Mammary epithelial cell (primary cell): ENCODE measurements at regions not wholly inside any gene's neighbourhood (a gene's known extent, or its start where the extent isn't known, plus 50 kb on each side); places are given as distances from the start of the nearest gene placed in this dataset.

Experiments
- CTCF ChIP-seq, 2 donors: IDR thresholded peaks in 1 of 2; conservative IDR thresholded peaks in 1 of 2; 2 replicates each; pipeline ENCODE4 v1.5.1; 2011 to 2012; ENCODE audit warnings: inconsistent platforms in 2 of 2, low read length in 2 of 2, mild to moderate bottlenecking in 2 of 2, control low read depth in 1 of 2, low read depth in 1 of 2; ENCODE audit not compliant: insufficient read depth in 1 of 2; ENCODE audit errors: extremely low read depth in 1 of 2
- EZH2 ChIP-seq: IDR thresholded peaks from 2 replicates; pipeline ENCODE4 v1.6.1; 2012; ENCODE audit warnings: low read length, inconsistent platforms, borderline replicate concordance

- no peak for TF ChIP-seq EZH2
- TF ChIP-seq CTCF (conservative IDR thresholded peaks at IDR 0.05 in 1 of 2, IDR thresholded peaks at IDR 0.05 in 1 of 2; ENCODE audit: extremely low read depth in 1 of 2, insufficient read depth in 1 of 2, low read depth in 1 of 2, low read length in 2 of 2): no peak
Measured at GRCh38 chr2:147327613-147328012, 517.2 kb upstream of the ACVR2A start.
